Activated T-helper 2 cell treated with anti-CD3 and anti-CD28 coated beads, Interferon-gamma antibody, Interleukin-2, Interleukin-4, amounts not matched to agents 10 μg/mL and 5 μg/mL and 100 μg/mL, durations not matched to agents 14 hours and 24 hours and 36 hours (primary cell): ENCODE measurements at regions not wholly inside any gene's neighbourhood (a gene's known extent, or its start where the extent isn't known, plus 50 kb on each side); places are given as distances from the start of the nearest gene placed in this dataset.
"Not testable (repeated sequence)": the region's sequence is repeated elsewhere in the genome, so short reads cannot be mapped to it uniquely, and the experiment has no call there.

Experiments used
- DNase-seq: peaks from one replicate; pipeline ENCODE4 v3.0.0; 2021; ENCODE audit warnings: low spot score
- H3K27ac Mint-ChIP-seq: one replicate; pipeline ENCODE4 v1.8.0; 2021; ENCODE audit warnings: mixed read lengths
- H3K27me3 Mint-ChIP-seq: one replicate; pipeline ENCODE4 v1.8.0; 2021; ENCODE audit warnings: low read depth, mixed read lengths
- H3K36me3 Mint-ChIP-seq: one replicate; pipeline ENCODE4 v1.8.0; 2021; ENCODE audit warnings: low read depth, mixed read lengths
- H3K4me1 Mint-ChIP-seq: one replicate; pipeline ENCODE4 v1.8.0; 2021; ENCODE audit warnings: low read depth, mixed read lengths
- H3K4me3 Mint-ChIP-seq: one replicate; pipeline ENCODE4 v1.8.0; 2021; ENCODE audit warnings: low read depth, mild to moderate bottlenecking, moderate library complexity, mixed read lengths
- H3K9me3 Mint-ChIP-seq: one replicate; pipeline ENCODE4 v1.8.0; 2021; ENCODE audit warnings: mixed read lengths
- intact Hi-C: fragments of 100-400 bp; cut with micrococcal nuclease; formaldehyde crosslinking; loops from one replicate; pipeline ENCODE4 v1.15.1; 2023

GRCh38 chr10:34029455-34029854, 695.0 kb upstream of the NRP1 start:
- Mint-ChIP-seq H3K9me3 (no peaks in the 10 kb centered on the region), H3K27me3 (no peaks in the 10 kb centered on the region), H3K4me3 (no peak overlapping the region), H3K27ac (no peak overlapping the region), H3K4me1 (no peaks in the 10 kb centered on the region), H3K36me3 (no peaks in the 10 kb centered on the region)
- no peak for DNase-seq
- intact Hi-C loops = no loop called here

GRCh38 chr10:34028936-34029335, 694.5 kb upstream of the NRP1 start:
- intact Hi-C loops = no loop called here
- H3K36me3 Mint-ChIP-seq = no peaks in the 10 kb centered on the region
- H3K4me3 Mint-ChIP-seq = no peak overlapping the region
- H3K9me3 Mint-ChIP-seq = no peaks in the 10 kb centered on the region
- H3K27me3 Mint-ChIP-seq = no peaks in the 10 kb centered on the region
- no peak for DNase-seq
- H3K4me1 Mint-ChIP-seq = no peaks in the 10 kb centered on the region
- no peak overlapping the region for H3K27ac Mint-ChIP-seq

GRCh38 chr10:34024693-34025425, 690.4 kb upstream of the NRP1 start:
- Mint-ChIP-seq H3K36me3 (no peaks in the 10 kb centered on the region), H3K4me1 (no peaks in the 10 kb centered on the region), H3K4me3 (no peak overlapping the region), H3K9me3 (no peaks in the 10 kb centered on the region), H3K27ac (no peak overlapping the region), H3K27me3 (no peaks in the 10 kb centered on the region)
- intact Hi-C loops = no loop called here
- no peak for DNase-seq

GRCh38 chr10:34024282-34024681, 689.8 kb upstream of the NRP1 start:
- Mint-ChIP-seq H3K27me3 (no peaks in the 10 kb centered on the region), H3K36me3 (no peaks in the 10 kb centered on the region), H3K27ac (no peak overlapping the region), H3K4me3 (no peak overlapping the region), H3K4me1 (no peaks in the 10 kb centered on the region), H3K9me3 (no peaks in the 10 kb centered on the region)
- intact Hi-C loops = no loop called here
- no peak for DNase-seq

DNA sequence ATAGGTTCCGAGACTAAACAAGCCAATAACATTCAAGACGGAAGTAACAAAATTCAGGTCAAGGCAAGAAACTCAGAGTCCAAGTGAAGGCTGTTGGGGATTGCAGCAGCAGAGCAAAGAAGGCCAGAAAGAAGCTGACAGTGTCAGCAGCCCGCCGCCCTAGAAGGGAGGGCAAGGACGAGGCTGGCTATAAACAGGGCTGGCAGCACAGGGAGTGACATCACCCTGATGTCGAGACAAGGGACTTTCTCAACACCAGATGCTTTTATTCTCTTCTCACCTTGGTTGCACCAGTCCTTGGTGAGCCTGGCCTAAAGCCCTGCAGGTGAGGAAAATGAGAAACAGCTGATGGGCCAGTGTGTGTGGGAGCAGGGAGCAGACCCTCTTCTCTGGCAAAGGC, 687.7 kb upstream of the NRP1 start:
- no peaks in the 10 kb centered on the region for H3K27me3 Mint-ChIP-seq
- DNase-seq = no peak
- H3K4me1 Mint-ChIP-seq = no peaks in the 10 kb centered on the region
- H3K4me3 Mint-ChIP-seq = no peak overlapping the region
- intact Hi-C loops = no loop called here
- no peaks in the 10 kb centered on the region for H3K36me3 Mint-ChIP-seq
- H3K9me3 Mint-ChIP-seq = no peaks in the 10 kb centered on the region
- H3K27ac Mint-ChIP-seq = no peak overlapping the region

- no peaks in the 10 kb centered on the region for H3K36me3 Mint-ChIP-seq
- H3K4me1 Mint-ChIP-seq = no peaks in the 10 kb centered on the region
- no peak for DNase-seq
- H3K4me3 Mint-ChIP-seq = no peak overlapping the region
- no peaks in the 10 kb centered on the region for H3K9me3 Mint-ChIP-seq
- no peak overlapping the region for H3K27ac Mint-ChIP-seq
- no peaks in the 10 kb centered on the region for H3K27me3 Mint-ChIP-seq
- intact Hi-C loops = no loop called here
Measured at GRCh38 chr10:34018784-34019183, 684.3 kb upstream of the NRP1 start.

- intact Hi-C loops = no loop called here
- Mint-ChIP-seq H3K4me3 (no peak overlapping the region), H3K4me1 (no peaks in the 10 kb centered on the region), H3K27me3 (no peaks in the 10 kb centered on the region), H3K27ac (no peak overlapping the region), H3K9me3 (no peaks in the 10 kb centered on the region), H3K36me3 (no peaks in the 10 kb centered on the region)
- DNase-seq = no peak
Measured at GRCh38 chr10:34018129-34018528, 683.7 kb upstream of the NRP1 start.

DNA sequence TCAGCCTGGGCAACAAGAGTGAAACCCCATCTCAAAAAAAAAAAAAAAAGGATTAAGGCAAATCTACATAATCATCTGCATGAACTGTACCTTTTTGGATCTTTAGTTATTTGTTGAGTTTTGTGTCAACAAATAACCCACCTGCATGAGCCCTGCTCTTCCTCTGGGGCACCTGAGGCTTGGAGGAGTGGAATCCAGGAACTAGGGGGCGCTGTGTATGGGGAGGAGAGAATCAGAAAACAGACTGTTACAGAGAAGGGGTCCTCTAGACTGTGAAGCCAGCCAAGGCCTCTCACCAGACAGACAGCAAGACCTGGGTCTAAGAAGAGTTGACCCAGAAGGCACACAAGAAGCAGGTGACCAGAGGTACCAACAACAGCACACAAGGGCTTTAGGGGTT, 682.8 kb upstream of the NRP1 start:
- Mint-ChIP-seq H3K4me1 (no peaks in the 10 kb centered on the region), H3K36me3 (no peaks in the 10 kb centered on the region), H3K4me3 (no peak overlapping the region), H3K27ac (no peak overlapping the region), H3K9me3 (no peaks in the 10 kb centered on the region), H3K27me3 (no peaks in the 10 kb centered on the region)
- no peak for DNase-seq
- intact Hi-C loops = no loop called here

DNA sequence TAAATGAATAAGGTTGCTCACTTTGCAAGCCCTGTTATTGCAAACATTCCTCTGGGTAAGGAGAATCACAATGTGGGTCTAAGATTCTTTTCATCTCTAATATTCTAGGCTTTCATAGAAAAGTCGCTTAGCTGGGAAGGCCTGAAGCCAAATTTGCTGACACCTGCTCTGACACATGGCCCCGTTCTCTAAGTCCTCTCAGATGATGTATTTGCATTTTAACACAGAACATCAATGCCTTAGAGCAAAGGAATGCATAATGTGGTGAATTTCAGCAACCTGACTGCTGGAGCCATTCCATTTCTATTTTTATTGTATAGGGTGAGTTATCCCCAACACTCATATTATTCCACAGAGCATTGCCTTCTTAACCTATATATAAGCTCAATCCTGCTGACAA, 682.1 kb upstream of the NRP1 start:
- intact Hi-C loops = no loop called here
- Mint-ChIP-seq H3K4me1 (no peaks in the 10 kb centered on the region), H3K27me3 (no peaks in the 10 kb centered on the region), H3K36me3 (no peaks in the 10 kb centered on the region), H3K27ac (no peak overlapping the region), H3K9me3 (no peaks in the 10 kb centered on the region), H3K4me3 (no peak overlapping the region)
- no peak for DNase-seq

- no peaks in the 10 kb centered on the region for H3K9me3 Mint-ChIP-seq
- no peaks in the 10 kb centered on the region for H3K27me3 Mint-ChIP-seq
- H3K4me1 Mint-ChIP-seq = no peaks in the 10 kb centered on the region
- no peak for DNase-seq
- intact Hi-C loops = no loop called here
- no peak overlapping the region for H3K4me3 Mint-ChIP-seq
- H3K36me3 Mint-ChIP-seq = no peaks in the 10 kb centered on the region
- no peak overlapping the region for H3K27ac Mint-ChIP-seq
Measured at GRCh38 chr10:34015700-34016099, 681.2 kb upstream of the NRP1 start.

DNA sequence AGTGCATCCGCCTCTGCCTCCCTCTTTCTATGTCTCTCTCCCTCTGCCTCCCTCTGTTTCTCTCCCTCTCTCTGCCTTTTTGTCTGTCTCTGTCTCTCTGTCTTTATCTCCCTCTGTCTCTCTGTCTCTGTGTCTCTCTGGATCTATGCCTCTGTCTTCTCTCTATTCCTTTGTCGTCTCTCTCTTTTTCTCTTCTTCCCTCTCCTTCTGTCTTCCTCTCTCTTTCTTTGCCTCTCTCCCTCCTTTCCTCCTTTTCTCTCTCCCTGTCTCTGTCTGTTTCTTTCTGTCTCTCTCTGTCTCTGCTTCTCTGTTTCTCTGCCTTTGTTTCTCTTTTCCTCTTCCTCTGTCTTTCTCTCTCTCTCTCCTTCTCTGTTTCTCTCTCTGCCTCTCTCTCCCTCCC, 678.8 kb upstream of the NRP1 start:
- H3K4me3 Mint-ChIP-seq = no peak overlapping the region

DNA sequence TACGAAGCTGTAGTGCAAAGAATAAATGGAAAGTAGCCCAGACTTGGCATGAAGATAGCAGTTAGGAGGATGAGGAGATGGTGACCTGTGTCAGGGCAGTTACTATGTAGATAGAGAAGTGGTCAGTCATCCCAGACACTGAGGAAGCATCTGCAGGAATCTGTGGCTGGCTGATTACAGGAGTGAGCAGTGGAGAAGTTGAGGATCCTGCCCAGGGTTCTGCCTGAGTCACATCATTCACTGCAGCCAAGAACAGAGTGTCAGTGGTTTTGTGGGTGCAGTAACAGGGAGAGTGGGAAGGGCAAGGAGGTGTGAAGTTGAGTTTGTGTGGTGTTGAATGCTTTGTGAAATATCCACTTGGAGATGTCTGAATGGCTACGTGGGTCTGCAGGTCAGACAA, 676.4 kb upstream of the NRP1 start:
- Mint-ChIP-seq H3K27ac (no peak overlapping the region), H3K27me3 (no peaks in the 10 kb centered on the region), H3K9me3 (no peaks in the 10 kb centered on the region), H3K36me3 (no peaks in the 10 kb centered on the region), H3K4me1 (no peaks in the 10 kb centered on the region), H3K4me3 (no peak overlapping the region)
- DNase-seq = no peak
- intact Hi-C loops = no loop called here

More for the DNA sequence above, 678.8 kb upstream of the NRP1 start:
- Mint-ChIP-seq H3K27me3 (no peaks in the 10 kb centered on the region), H3K9me3 (no peaks in the 10 kb centered on the region), H3K36me3 (no peaks in the 10 kb centered on the region), H3K27ac (no peak overlapping the region), H3K4me1 (no peaks in the 10 kb centered on the region)
- intact Hi-C loops = no loop called here
- DNase-seq = no peak

- H3K4me1 Mint-ChIP-seq, H3K27ac Mint-ChIP-seq, DNase-seq, intact Hi-C loops, H3K9me3 Mint-ChIP-seq, H3K36me3 Mint-ChIP-seq, H3K4me3 Mint-ChIP-seq, H3K27me3 Mint-ChIP-seq: not testable (repeated sequence)
Measured at GRCh38 chr10:34010228-34010627, 675.8 kb upstream of the NRP1 start.

DNA sequence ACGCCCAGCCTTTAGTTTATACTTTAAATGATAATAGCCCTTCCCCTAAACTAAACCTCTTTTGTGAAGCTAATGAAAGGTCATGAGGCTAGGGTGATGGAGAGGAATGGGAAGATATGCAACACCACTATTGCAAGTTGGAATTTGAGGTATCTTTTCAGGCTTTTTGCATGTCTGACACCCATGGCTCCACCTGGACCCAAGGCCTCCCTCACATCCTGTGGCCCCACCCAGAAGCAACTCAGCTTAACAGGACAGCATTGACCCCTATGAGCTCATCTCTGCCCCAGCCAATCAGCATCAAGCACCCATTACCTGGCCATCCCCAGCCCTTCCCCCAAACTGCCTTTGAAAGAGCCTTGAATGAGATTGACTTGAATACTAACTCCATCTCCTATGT, 674.2 kb upstream of the NRP1 start:
- no peaks in the 10 kb centered on the region for H3K9me3 Mint-ChIP-seq
- DNase-seq = no peak
- intact Hi-C loops = no loop called here
- no peak overlapping the region for H3K4me3 Mint-ChIP-seq
- no peak overlapping the region for H3K27ac Mint-ChIP-seq
- no peaks in the 10 kb centered on the region for H3K4me1 Mint-ChIP-seq
- no peaks in the 10 kb centered on the region for H3K36me3 Mint-ChIP-seq
- H3K27me3 Mint-ChIP-seq = no peaks in the 10 kb centered on the region
